ENCODE measurements at regions not wholly inside any gene's neighbourhood (a gene's known extent, or its start where the extent isn't known, plus 50 kb on each side); places are given as distances from the start of the nearest gene placed in this dataset.

GRCh38 chr2:142307086-142307485, 176.3 kb upstream of the LRP1B start:
- no peak overlapping the region for H3K9ac ChIP-seq (replicated peaks in 1 of 4; ENCODE audit: extremely low read depth in 1 of 4, low read depth in 3 of 4, low read length in 3 of 4)
- no peak overlapping the region for H3K4me3 ChIP-seq (ENCODE audit: extremely low read depth in 1 of 4, insufficient read depth in 2 of 4, low read depth in 3 of 4, low read length in 4 of 4)
- H3K9me3 ChIP-seq (ENCODE audit: insufficient read depth in 2 of 2, low read depth in 1 of 2, low read length in 1 of 2), result peaks cover 14 to 20% of the 10 kb centered on the region in 2 experiments
- no peaks in the 10 kb centered on the region for H3K79me1 ChIP-seq (ENCODE audit: low read depth, low read length)
- no peaks in the 10 kb centered on the region for H4K20me1 ChIP-seq (replicated peaks in 1 of 2; ENCODE audit: control insufficient read depth in 1 of 2, insufficient read depth in 2 of 2, low read length in 2 of 2)
- H3K4ac ChIP-seq (replicated peaks; ENCODE audit: insufficient read length, low read depth, low read length), result no peak overlapping the region
- H3K36me3 ChIP-seq (ENCODE audit: control insufficient read depth in 2 of 4, insufficient read depth in 4 of 4, low read length in 3 of 4), result no peaks in the 10 kb centered on the region
- TF ChIP-seq CHD2 (IDR thresholded peaks at IDR 0.05; ENCODE audit: low read length) (no peak), RNF2 (IDR thresholded peaks at IDR 0.05; ENCODE audit: borderline replicate concordance, low read depth, low read length, missing control alignments, poor library complexity, severe bottlenecking) (no peak), PHF8 (conservative IDR thresholded peaks at IDR 0.05; ENCODE audit: low read depth, low read length) (no peak), CBX8 (IDR thresholded peaks at IDR 0.05; ENCODE audit: borderline replicate concordance, low read depth, low read length) (no peak), KDM4A (IDR thresholded peaks at IDR 0.05; ENCODE audit: low read depth, low read length, severe bottlenecking) (no peak), HDAC6 (IDR thresholded peaks at IDR 0.05; ENCODE audit: low read depth, low read length) (no peak), BACH1 (IDR thresholded peaks at IDR 0.05; ENCODE audit: low read length) (no peak), SP1 (IDR thresholded peaks at IDR 0.05; ENCODE audit: low read depth, low read length) (no peak), TBP (IDR thresholded peaks at IDR 0.05; ENCODE audit: low read depth, low read length) (no peak), ZNF274 (IDR thresholded peaks at IDR 0.05; ENCODE audit: borderline replicate concordance, extremely low read depth, low read length) (no peak), TAF1 (IDR thresholded peaks at IDR 0.05; ENCODE audit: low read depth, low read length) (no peak), TCF12 (IDR thresholded peaks at IDR 0.05; ENCODE audit: low read depth, low read length) (no peak), KDM1A (IDR thresholded peaks at IDR 0.05; ENCODE audit: borderline replicate concordance, low read length) (no peak), RBBP5 (IDR thresholded peaks at IDR 0.05; ENCODE audit: borderline replicate concordance, low read depth, low read length) (no peak)
- H3K27me3 ChIP-seq (replicated peaks in 1 of 4; ENCODE audit: control insufficient read depth in 3 of 4, extremely low read depth in 1 of 4, insufficient read depth in 3 of 4, low read length in 3 of 4), result no peaks in the 10 kb centered on the region
- no peaks in the 10 kb centered on the region for H3K4me1 ChIP-seq (replicated peaks in 1 of 4; ENCODE audit: control insufficient read depth in 3 of 4, insufficient read depth in 4 of 4, low read length in 3 of 4)
- DNase-seq (ENCODE audit: low read depth in 1 of 2, low spot score in 2 of 2), result no peak
- H3K56ac ChIP-seq (replicated peaks; ENCODE audit: insufficient read length, low read depth, low read length), result no peak overlapping the region
- ChIA-PET CTCF (ENCODE audit: partially characterized antibody) (no interaction called here), POLR2A (ENCODE audit: partially characterized antibody) (no interaction called here)
- H2BK20ac ChIP-seq (ENCODE audit: low read length), result no peak overlapping the region
- H3K18ac ChIP-seq (ENCODE audit: extremely low read depth, low read length), result no peak overlapping the region
- H3K23me2 ChIP-seq (ENCODE audit: low read depth, low read length), result no peaks in the 10 kb centered on the region
- H4K8ac ChIP-seq (ENCODE audit: extremely low read depth, insufficient read depth, low read length), result no peak overlapping the region
- H2BK120ac ChIP-seq (replicated peaks; ENCODE audit: low read depth, low read length), result no peak overlapping the region
- H2AK5ac ChIP-seq (ENCODE audit: low read depth, low read length), result no peak overlapping the region
- H2BK12ac ChIP-seq (ENCODE audit: low read depth, low read length), result no peak overlapping the region
- no peak overlapping the region for H4K5ac ChIP-seq (ENCODE audit: insufficient read length, low read depth, low read length)
- FAIRE-seq, result no peak
- 89% methylated on average over 1 of the region's 1 CpG; no CpG with 5 or more reads in 1 of the 2 experiments for WGBS, 2 experiments (ENCODE audit: extremely low coverage in 1 of 2, insufficient coverage in 1 of 2, insufficient read length in 1 of 2, insufficient replicate concordance in 2 of 2, low coverage in 1 of 2, low lambda C conversion rate in 2 of 2, missing lambda C conversion rate in 1 of 2)
- no peak overlapping the region for H4K91ac ChIP-seq (replicated peaks; ENCODE audit: insufficient read length, low read length)
- H3K23ac ChIP-seq (ENCODE audit: insufficient read length), result no peak overlapping the region
- H3K4me2 ChIP-seq (ENCODE audit: insufficient read depth in 1 of 2, low read depth in 2 of 2, low read length in 2 of 2), result no peak overlapping the region
- no peak overlapping the region for H2AFZ ChIP-seq (ENCODE audit: low read length)
- no peak overlapping the region for H3K27ac ChIP-seq (ENCODE audit: low read depth, low read length)
- H2BK5ac ChIP-seq (ENCODE audit: low read depth, low read length), result no peak overlapping the region
- no peak overlapping the region for H3K14ac ChIP-seq (ENCODE audit: insufficient read length)
- H3K79me2 ChIP-seq (ENCODE audit: control insufficient read depth in 1 of 2, insufficient read depth in 2 of 2, low read length in 2 of 2), result no peaks in the 10 kb centered on the region
- no peak overlapping the region for H2BK15ac ChIP-seq (ENCODE audit: low read length)

Measured in H1 (cell line).